ENCODE measurements at regions not wholly inside any gene's neighbourhood (a gene's known extent, or its start where the extent isn't known, plus 50 kb on each side); places are given as distances from the start of the nearest gene placed in this dataset.

DNA sequence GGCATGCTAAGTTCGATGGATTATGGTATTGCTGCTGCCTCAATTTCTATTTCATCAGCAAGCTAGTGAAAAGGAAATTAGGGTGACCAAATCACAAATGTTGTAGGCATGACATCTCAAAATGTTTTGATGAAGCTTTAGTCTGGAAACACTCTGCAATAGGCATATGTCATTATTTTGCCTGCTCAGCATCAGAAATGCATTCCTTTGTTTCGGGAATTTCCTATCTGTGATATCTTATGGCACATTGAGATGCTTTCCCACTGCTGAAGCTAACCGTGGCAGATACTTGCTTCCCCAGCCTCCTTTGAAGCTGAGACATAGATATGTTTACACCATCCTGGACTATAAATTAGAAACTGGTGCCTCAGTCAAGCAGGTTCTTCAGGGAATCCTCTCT lies 119.7 kb downstream of the CDC42EP3 start:
- TF ChIP-seq, protein P1, sequence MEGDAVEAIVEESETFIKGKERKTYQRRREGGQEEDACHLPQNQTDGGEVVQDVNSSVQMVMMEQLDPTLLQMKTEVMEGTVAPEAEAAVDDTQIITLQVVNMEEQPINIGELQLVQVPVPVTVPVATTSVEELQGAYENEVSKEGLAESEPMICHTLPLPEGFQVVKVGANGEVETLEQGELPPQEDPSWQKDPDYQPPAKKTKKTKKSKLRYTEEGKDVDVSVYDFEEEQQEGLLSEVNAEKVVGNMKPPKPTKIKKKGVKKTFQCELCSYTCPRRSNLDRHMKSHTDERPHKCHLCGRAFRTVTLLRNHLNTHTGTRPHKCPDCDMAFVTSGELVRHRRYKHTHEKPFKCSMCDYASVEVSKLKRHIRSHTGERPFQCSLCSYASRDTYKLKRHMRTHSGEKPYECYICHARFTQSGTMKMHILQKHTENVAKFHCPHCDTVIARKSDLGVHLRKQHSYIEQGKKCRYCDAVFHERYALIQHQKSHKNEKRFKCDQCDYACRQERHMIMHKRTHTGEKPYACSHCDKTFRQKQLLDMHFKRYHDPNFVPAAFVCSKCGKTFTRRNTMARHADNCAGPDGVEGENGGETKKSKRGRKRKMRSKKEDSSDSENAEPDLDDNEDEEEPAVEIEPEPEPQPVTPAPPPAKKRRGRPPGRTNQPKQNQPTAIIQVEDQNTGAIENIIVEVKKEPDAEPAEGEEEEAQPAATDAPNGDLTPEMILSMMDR (IDR thresholded peaks at IDR 0.05) = no peak
- no peak for TF ChIP-seq POLR2A (IDR thresholded peaks at IDR 0.05)

Measured in transverse colon (tissue), 3 donors.